Hepatocyte (in vitro differentiated cells): ENCODE measurements at regions not wholly inside any gene's neighbourhood (a gene's known extent, or its start where the extent isn't known, plus 50 kb on each side); places are given as distances from the start of the nearest gene placed in this dataset.

Source experiments
- DNase-seq: peaks from one replicate; pipeline ENCODE4 v3.0.0-alpha.2; 2016; ENCODE audit warnings: low spot score
- H2AFZ ChIP-seq: fragments of 200-600 bp; sonication (generic); 2 replicates; pipeline ENCODE4 v1.6.0; 2016; ENCODE audit warnings: antibody characterized with exemption, mild to moderate bottlenecking
- H3K27ac ChIP-seq: fragments of 200-600 bp; sonication (generic); 2 replicates; pipeline ENCODE4 v1.5.1; 2016; ENCODE audit warnings: mild to moderate bottlenecking
- H3K27me3 ChIP-seq: fragments of 200-600 bp; sonication (generic); 2 replicates; pipeline ENCODE4 v1.6.1; 2016
- H3K36me3 ChIP-seq: fragments of 200-600 bp; sonication (generic); replicated peaks from 2 replicates; pipeline ENCODE4 v1.5.1; 2016; ENCODE audit warnings: low read depth; ENCODE audit not compliant: insufficient read depth
- H3K4me1 ChIP-seq: fragments of 200-600 bp; sonication (generic); 2 replicates; pipeline ENCODE4 v1.5.1; 2016; ENCODE audit warnings: mild to moderate bottlenecking, moderate library complexity; ENCODE audit not compliant: insufficient read depth
- H3K4me2 ChIP-seq: fragments of 200-600 bp; sonication (generic); 2 replicates; pipeline ENCODE4 v1.6.0; 2016
- H3K4me3 ChIP-seq: fragments of 200-600 bp; sonication (generic); 2 replicates; pipeline ENCODE4 v1.5.1; 2016; ENCODE audit warnings: mild to moderate bottlenecking
- H3K79me2 ChIP-seq: fragments of 200-600 bp; sonication (generic); 2 replicates; pipeline ENCODE4 v1.6.0; 2017; ENCODE audit warnings: mild to moderate bottlenecking
- H3K9me2 ChIP-seq: fragments of 200-600 bp; sonication (generic); replicated peaks from 2 replicates; pipeline ENCODE4 v1.6.0; 2017; ENCODE audit warnings: mild to moderate bottlenecking; ENCODE audit not compliant: insufficient read depth
- H3K9me3 ChIP-seq: fragments of 200-600 bp; sonication (generic); 2 replicates; pipeline ENCODE4 v1.5.1; 2016; ENCODE audit warnings: low read depth, mild to moderate bottlenecking
- H4K20me1 ChIP-seq: fragments of 200-600 bp; sonication (generic); 2 replicates; pipeline ENCODE4 v1.6.0; 2016; ENCODE audit warnings: mild to moderate bottlenecking; ENCODE audit not compliant: insufficient read depth, poor library complexity, severe bottlenecking
- CTCF ChIP-seq: fragments of 200-600 bp; sonication (generic); IDR thresholded peaks from 2 replicates; pipeline ENCODE4 v1.5.1; 2016; ENCODE audit warnings: antibody characterized with exemption, mild to moderate bottlenecking; ENCODE audit not compliant: poor library complexity
- EZH2 ChIP-seq: fragments of 200-600 bp; sonication (generic); IDR thresholded peaks from 2 replicates; pipeline ENCODE4 v1.6.1; 2016; ENCODE audit warnings: antibody characterized with exemption, mild to moderate bottlenecking, borderline replicate concordance
- EZH2phosphoT487 ChIP-seq: fragments of 200-600 bp; sonication (generic); IDR thresholded peaks from one replicate; pipeline ENCODE4 v1.6.1; 2018; ENCODE audit warnings: antibody characterized with exemption, mild to moderate bottlenecking, low read depth, moderate library complexity; ENCODE audit not compliant: unreplicated experiment, severe bottlenecking
- WGBS: methylation state at CpG from one replicate; pipeline ENCODE4 v1.1.6; 2016; ENCODE audit warnings: low lambda C conversion rate; ENCODE audit errors: missing lambda C conversion rate; 5-methylcytosine and 5-hydroxymethylcytosine counted together

- whole genome bisulfite sequencing: 64% methylated on average over 7 of the region's 7 CpGs
- H3K27ac ChIP-seq: peak overlapping the region; percentile 51
- no peak for DNase-seq
- H3K4me2 ChIP-seq: no peak overlapping the region
- no peaks in the 10 kb centered on the region for H3K36me3 ChIP-seq
- H3K27me3 ChIP-seq: no peaks in the 10 kb centered on the region
- H3K9me2 ChIP-seq: no peaks in the 10 kb centered on the region
- no peak overlapping the region for H2AFZ ChIP-seq
- no peaks in the 10 kb centered on the region for H3K9me3 ChIP-seq
- TF ChIP-seq EZH2phosphoT487 (no peak), EZH2 (no peak), CTCF (no peak)
- H3K4me3 ChIP-seq: no peak overlapping the region
- no peaks in the 10 kb centered on the region for H4K20me1 ChIP-seq
- H3K4me1 ChIP-seq: peaks cover 9% of the 10 kb centered on the region
- H3K79me2 ChIP-seq: no peaks in the 10 kb centered on the region
Measured at GRCh38 chr2:144836635-144837350, 316.9 kb upstream of the ZEB2 start.

GRCh38 chr2:144835634-144836350 lies 315.9 kb upstream of the ZEB2 start:
- Histone ChIP-seq H3K4me2 (peak overlapping the region; percentile 61), H2AFZ (no peak overlapping the region), H3K79me2 (no peaks in the 10 kb centered on the region), H3K4me3 (no peak overlapping the region), H3K9me2 (no peaks in the 10 kb centered on the region), H3K27ac (peak overlapping the region; percentile 51), H3K9me3 (no peaks in the 10 kb centered on the region), H3K36me3 (no peaks in the 10 kb centered on the region), H4K20me1 (no peaks in the 10 kb centered on the region), H3K4me1 (peaks cover 9% of the 10 kb centered on the region), H3K27me3 (no peaks in the 10 kb centered on the region)
- 54% methylated on average over 4 of the region's 4 CpGs for WGBS
- TF ChIP-seq CTCF: no peak
- no peak for TF ChIP-seq EZH2
- TF ChIP-seq EZH2phosphoT487: no peak
- no peak for DNase-seq

GRCh38 chr2:144834998-144835633 lies 315.2 kb upstream of the ZEB2 start:
- peak; percentile 37 for DNase-seq
- H3K9me2 ChIP-seq: no peaks in the 10 kb centered on the region
- peaks cover 9% of the 10 kb centered on the region for H3K4me1 ChIP-seq
- H3K4me2 ChIP-seq: peak overlapping the region; percentile 61
- no peak overlapping the region for H2AFZ ChIP-seq
- H3K79me2 ChIP-seq: no peaks in the 10 kb centered on the region
- no peak overlapping the region for H3K4me3 ChIP-seq
- H4K20me1 ChIP-seq: no peaks in the 10 kb centered on the region
- no peaks in the 10 kb centered on the region for H3K36me3 ChIP-seq
- no peaks in the 10 kb centered on the region for H3K27me3 ChIP-seq
- H3K27ac ChIP-seq: peak overlapping the region; percentile 51
- no peak for TF ChIP-seq EZH2
- no peak for TF ChIP-seq EZH2phosphoT487
- TF ChIP-seq CTCF: no peak
- H3K9me3 ChIP-seq: no peaks in the 10 kb centered on the region
- 41% methylated on average over 5 of the region's 5 CpGs for WGBS
